ENCODE measurements at regions not wholly inside any gene's neighbourhood (a gene's known extent, or its start where the extent isn't known, plus 50 kb on each side); places are given as distances from the start of the nearest gene placed in this dataset.

DNA sequence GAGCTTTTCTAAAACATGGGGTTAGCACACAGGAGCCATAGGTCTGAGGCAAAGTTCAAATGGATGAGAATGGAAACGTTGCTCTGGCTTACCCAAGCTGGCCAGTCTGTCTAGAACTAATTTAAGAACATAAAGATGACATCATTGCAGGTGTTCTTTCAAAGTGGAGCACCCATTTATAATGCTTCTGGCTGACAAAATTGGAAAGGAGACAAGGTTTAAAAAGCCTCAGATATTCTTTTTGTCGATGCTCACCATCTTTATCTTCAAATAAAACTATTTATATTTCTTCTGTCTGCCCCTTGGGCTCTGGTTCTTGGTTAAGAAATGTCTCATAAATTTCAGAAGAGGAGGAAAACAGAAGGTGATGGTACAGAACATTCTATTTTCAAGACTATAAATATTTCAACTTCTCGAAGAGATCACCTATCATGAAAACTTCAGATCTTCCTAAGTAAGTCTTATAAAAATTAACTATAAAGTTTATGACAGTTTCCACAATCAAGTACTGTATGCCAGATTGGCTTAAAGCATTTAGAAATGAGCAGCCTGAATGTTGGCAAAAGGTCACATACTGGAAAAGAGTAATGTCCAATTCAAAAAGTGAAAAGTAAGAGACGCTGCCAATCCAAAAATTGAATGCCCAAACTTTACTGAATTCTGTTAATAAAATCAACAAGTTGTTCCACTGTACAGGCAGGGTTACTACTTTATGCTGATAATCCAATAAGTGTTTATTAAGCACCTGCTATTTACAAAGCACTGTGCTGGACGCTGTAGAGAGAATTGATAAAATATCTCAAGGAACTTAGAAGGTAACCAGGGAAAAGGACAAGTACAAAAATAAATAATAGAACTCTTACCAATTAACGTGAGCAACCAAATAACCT is 92.0 kb downstream of the ETS2 start:
- DNase-seq, result no peak
- H3K4me1 Mint-ChIP-seq, result no peaks in the 10 kb centered on the region
- H3K9me3 Mint-ChIP-seq, result peaks cover 2 to 17% (median 5%) of the 10 kb centered on the region in 7 donors
- H3K27ac Mint-ChIP-seq, result no peak overlapping the region
- H3K4me3 Mint-ChIP-seq, result no peak overlapping the region
- ATAC-seq (ENCODE audit: low read depth in 2 of 2), result no peak
- peaks cover 0 to 7% of the 10 kb centered on the region in 2 donors for H3K36me3 Mint-ChIP-seq
- H3K27me3 Mint-ChIP-seq, result peaks cover 4 to 11% (median 11%) of the 10 kb centered on the region in 3 donors

DNA sequence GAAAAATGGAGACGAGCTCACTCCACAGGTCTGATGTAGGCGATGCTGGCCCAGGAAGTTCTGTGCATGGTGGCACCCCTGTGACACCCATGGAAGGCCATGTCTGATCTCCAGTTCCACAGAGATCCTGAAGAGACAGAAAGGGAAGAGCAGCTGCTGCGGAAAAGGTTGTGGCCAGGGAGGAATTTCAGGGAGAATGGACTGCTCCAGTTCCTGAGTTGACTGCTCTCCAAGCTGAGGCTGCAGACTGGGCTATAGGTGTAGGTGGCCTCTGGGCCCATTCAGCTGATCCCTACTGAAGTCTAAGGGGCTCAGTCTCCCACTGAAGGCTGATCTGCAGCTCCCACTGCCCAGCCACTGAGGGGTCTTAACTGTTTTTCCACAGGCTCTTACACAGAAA is 89.2 kb downstream of the ETS2 start:
- no peak for DNase-seq
- H3K4me1 Mint-ChIP-seq, result no peaks in the 10 kb centered on the region
- peaks cover 4 to 11% (median 11%) of the 10 kb centered on the region in 3 donors for H3K27me3 Mint-ChIP-seq
- H3K27ac Mint-ChIP-seq, result no peak overlapping the region
- peaks cover 2 to 7% of the 10 kb centered on the region in 2 donors for H3K36me3 Mint-ChIP-seq
- no peak for ATAC-seq (ENCODE audit: low read depth in 2 of 2)
- H3K4me3 Mint-ChIP-seq, result no peak overlapping the region
- peaks cover 2 to 27% (median 7%) of the 10 kb centered on the region in 7 donors for H3K9me3 Mint-ChIP-seq

DNA sequence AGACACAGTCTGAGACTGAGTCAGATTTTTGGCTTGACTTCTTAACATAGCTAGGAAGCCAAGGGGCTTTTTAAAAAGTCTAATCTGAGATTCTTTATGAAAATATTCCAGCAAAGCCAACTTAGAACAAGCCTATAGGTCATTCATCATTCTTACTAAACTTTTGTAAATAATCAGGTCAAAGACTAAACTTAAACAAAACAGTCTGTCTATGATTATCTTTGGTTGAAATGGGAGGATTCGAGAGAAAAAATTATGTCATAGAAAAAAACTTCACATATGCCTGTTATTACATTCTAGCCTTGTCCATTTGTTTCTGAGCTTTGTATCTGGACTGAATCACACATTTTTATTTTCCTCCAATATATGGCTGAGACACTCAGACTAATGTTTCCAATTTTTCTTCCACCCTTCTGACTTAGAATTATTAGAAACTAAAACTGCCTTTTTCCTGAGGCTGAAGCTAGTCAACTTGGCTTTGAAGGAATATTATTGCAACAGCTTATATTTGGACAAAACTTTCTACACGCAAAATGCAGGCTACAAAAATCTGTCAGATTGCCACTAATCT is 83.3 kb downstream of the ETS2 start:
- no peak overlapping the region for H3K4me3 Mint-ChIP-seq
- H3K27ac Mint-ChIP-seq, result no peak overlapping the region
- H3K4me1 Mint-ChIP-seq, result no peaks in the 10 kb centered on the region
- ATAC-seq (ENCODE audit: low read depth in 2 of 2) (no peak), DNase-seq (no peak)
- peaks cover 8 to 82% (median 35%) of the 10 kb centered on the region in 7 donors for H3K9me3 Mint-ChIP-seq
- peaks cover 17 to 18% of the 10 kb centered on the region in 2 donors for H3K36me3 Mint-ChIP-seq
- H3K27me3 Mint-ChIP-seq, result peaks cover 2 to 9% (median 4%) of the 10 kb centered on the region in 3 donors

DNA sequence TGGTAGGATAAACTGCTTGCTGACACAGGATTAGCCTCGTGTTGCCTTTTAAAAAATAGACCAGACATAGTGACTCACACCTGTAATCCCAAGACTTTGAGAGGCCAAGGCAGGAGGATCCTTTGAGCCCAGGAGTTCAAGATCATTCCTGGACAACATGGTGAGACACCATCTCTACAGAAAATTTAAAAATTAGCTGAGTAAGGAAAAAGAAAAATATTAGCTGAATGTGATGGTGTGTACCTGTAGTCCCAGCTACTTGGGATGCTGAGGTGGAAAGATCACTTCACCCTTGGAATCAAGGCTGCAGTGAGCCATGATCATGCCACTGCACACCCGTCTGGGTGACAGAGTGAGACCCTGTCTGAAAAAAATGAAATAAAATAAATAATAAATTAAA is 82.0 kb downstream of the ETS2 start:
- H3K4me3 Mint-ChIP-seq, result no peak overlapping the region
- peaks cover 18 to 88% (median 44%) of the 10 kb centered on the region in 7 donors for H3K9me3 Mint-ChIP-seq
- no peak for ATAC-seq (ENCODE audit: low read depth in 2 of 2)
- H3K27ac Mint-ChIP-seq, result no peak overlapping the region
- DNase-seq, result no peak
- peaks cover 4 to 9% (median 8%) of the 10 kb centered on the region in 3 donors for H3K27me3 Mint-ChIP-seq
- peaks cover 27 to 30% of the 10 kb centered on the region in 2 donors for H3K36me3 Mint-ChIP-seq
- no peaks in the 10 kb centered on the region for H3K4me1 Mint-ChIP-seq

DNA sequence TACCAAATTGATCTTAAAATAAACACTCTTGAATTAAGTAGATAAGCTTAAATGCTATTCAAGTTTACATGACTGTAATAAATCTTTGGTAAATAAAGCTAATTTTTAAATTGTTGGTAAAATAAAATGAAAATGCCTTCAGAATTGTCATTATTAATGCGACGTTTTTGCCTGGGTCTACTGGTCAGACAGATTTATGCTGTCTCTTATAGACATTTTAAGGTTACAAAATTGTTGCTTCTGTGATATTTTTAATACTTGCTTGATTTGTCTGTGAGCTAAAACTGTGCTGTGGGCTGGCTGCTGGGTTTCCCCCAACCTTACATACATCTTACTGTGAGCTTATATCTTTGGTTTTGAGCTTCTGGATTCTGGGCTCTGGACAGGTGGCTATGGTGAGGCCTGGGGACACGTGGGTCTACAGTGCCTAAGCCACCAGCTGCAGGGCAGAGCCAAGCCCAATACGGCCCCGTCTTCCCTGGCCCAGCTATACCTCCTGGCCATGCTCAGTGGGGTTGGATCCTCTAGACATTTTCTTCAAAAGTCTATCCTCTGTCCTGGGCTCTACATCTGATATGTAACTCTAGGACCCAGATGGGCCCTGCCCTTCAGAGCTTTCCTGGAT is 81.4 kb downstream of the ETS2 start:
- H3K4me3 Mint-ChIP-seq, result no peak overlapping the region
- H3K4me1 Mint-ChIP-seq, result no peaks in the 10 kb centered on the region
- peaks cover 4 to 9% (median 8%) of the 10 kb centered on the region in 3 donors for H3K27me3 Mint-ChIP-seq
- no peak overlapping the region for H3K27ac Mint-ChIP-seq
- peaks cover 27 to 30% of the 10 kb centered on the region in 2 donors for H3K36me3 Mint-ChIP-seq
- DNase-seq (no peak), ATAC-seq (ENCODE audit: low read depth in 2 of 2) (no peak)
- H3K9me3 Mint-ChIP-seq, result peaks cover 18 to 89% (median 49%) of the 10 kb centered on the region in 7 donors

DNA sequence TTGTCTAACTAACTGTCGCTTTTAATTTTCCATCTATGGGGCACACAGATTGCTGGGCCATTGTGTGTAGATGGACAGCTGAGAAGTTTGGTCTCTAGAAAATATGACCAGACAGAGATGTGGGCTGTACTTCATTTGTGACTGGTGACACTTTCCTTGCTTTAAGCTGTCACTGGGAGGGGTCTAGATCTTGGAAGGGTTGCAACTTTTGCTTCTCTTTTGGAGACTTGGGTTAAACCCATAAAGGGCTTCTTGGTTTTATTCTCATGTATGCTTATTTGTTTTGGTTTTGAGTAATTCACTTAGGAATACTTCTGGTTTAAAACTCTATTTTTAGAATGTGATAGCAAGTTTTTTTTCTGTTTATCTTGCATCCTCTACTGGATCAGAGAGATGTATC is 80.2 kb downstream of the ETS2 start:
- no peak for ATAC-seq (ENCODE audit: low read depth in 2 of 2)
- DNase-seq, result no peak
- Mint-ChIP-seq H3K27ac (no peak overlapping the region), H3K36me3 (peaks cover 32 to 38% of the 10 kb centered on the region in 2 donors), H3K9me3 (peaks cover 18 to 90% (median 60%) of the 10 kb centered on the region in 7 donors), H3K4me1 (no peaks in the 10 kb centered on the region), H3K4me3 (no peak overlapping the region), H3K27me3 (peaks cover 4 to 9% (median 8%) of the 10 kb centered on the region in 3 donors)

DNA sequence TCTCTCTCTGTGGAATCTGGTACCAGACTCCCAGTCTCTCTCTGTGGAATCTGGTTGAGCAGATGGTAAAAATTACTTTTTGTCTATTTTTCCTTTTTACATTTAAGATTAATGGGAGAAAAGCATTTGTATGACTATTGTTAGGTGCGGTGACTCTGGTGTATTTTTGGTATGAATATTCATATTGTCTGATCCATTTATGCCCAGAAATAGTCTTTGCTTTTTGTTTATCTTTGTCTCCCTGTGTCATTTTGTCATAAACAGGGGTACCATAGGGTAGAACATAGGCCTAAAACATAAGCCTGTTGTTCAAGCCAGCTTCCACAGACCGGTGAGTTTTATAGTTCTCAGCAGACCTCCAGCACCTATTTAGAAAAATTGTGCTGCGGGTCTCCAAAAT is 78.7 kb downstream of the ETS2 start:
- no peak overlapping the region for H3K27ac Mint-ChIP-seq
- ATAC-seq (ENCODE audit: low read depth in 2 of 2) (no peak), DNase-seq (no peak)
- no peak overlapping the region for H3K4me3 Mint-ChIP-seq
- peaks cover 27 to 38% of the 10 kb centered on the region in 2 donors for H3K36me3 Mint-ChIP-seq
- H3K27me3 Mint-ChIP-seq, result peaks cover 4 to 9% (median 8%) of the 10 kb centered on the region in 3 donors
- no peaks in the 10 kb centered on the region for H3K4me1 Mint-ChIP-seq
- peaks cover 18 to 94% (median 62%) of the 10 kb centered on the region in 7 donors for H3K9me3 Mint-ChIP-seq

DNA sequence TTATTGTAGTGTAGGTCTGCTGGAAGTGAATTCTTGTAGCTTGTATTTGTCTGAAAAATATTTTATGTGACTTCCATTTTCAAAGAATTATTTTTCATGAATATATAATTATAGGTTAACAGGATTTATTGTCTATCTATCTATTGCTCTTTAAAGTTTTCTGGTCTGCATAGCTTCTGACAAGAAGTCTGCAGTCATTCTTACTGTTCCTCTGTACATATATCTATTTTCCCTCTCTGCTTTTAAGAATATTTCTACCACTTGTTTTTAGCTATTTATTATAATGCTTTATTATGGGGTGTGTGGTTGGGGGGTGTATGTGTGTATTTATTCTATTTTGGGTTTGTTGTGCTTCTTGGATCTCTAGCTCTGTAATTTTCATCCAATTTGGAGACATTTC is 77.4 kb downstream of the ETS2 start:
- H3K4me3 Mint-ChIP-seq, result no peak overlapping the region
- DNase-seq (no peak), ATAC-seq (ENCODE audit: low read depth in 2 of 2) (no peak)
- peaks cover 4 to 9% (median 8%) of the 10 kb centered on the region in 3 donors for H3K27me3 Mint-ChIP-seq
- H3K27ac Mint-ChIP-seq, result no peak overlapping the region
- no peaks in the 10 kb centered on the region for H3K4me1 Mint-ChIP-seq
- H3K9me3 Mint-ChIP-seq, result peaks cover 18 to 88% (median 58%) of the 10 kb centered on the region in 7 donors
- H3K36me3 Mint-ChIP-seq, result peaks cover 27 to 38% of the 10 kb centered on the region in 2 donors

DNA sequence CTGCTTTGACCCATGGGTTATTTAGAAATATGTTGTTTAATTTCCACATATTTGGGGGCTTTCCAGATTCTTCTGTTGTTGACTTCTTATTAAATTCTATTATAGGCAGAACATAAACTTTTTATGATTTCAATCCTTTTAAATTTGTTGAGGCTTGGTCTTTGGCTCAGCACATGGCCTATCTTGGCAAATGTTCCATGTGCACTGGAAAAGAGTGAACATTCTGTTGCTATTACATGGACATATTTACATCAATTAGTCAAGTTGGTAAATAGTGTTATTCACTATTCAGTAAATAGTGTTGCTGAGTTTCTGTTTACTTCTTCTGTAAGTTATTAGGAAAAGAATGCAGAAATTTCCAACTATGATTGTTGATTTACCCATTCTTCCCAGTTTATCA is 75.4 kb downstream of the ETS2 start:
- Mint-ChIP-seq H3K27me3 (peaks cover 5 to 13% (median 9%) of the 10 kb centered on the region in 3 donors), H3K27ac (no peak overlapping the region), H3K4me1 (no peaks in the 10 kb centered on the region), H3K9me3 (peaks cover 11 to 80% (median 45%) of the 10 kb centered on the region in 7 donors), H3K4me3 (no peak overlapping the region), H3K36me3 (peaks cover 21 to 24% of the 10 kb centered on the region in 2 donors)
- ATAC-seq (ENCODE audit: low read depth in 2 of 2) (no peak), DNase-seq (no peak)

DNA sequence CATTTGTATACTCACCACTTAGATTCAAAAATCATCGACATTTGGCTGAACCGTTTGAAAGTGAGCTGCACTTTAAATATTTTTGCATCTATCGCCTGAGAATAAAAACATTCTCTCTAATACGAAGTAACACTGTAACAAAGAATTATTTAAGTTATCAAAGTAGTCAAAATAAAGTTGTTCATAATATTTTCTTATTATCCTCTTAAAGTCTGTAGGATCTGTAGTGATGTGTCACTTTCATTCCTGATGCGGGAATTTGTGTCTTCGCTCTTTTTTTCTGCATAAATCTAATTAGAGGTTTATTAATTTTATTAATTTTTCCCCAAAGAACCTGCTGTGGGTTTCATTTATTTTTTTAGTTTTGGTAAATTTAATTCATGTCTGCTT is 74.8 kb downstream of the ETS2 start:
- ATAC-seq (ENCODE audit: low read depth in 2 of 2) (no peak), DNase-seq (no peak)
- Mint-ChIP-seq H3K27me3 (peaks cover 7 to 13% (median 9%) of the 10 kb centered on the region in 3 donors), H3K36me3 (peaks cover 15 to 22% of the 10 kb centered on the region in 2 donors), H3K9me3 (peaks cover 11 to 74% (median 41%) of the 10 kb centered on the region in 7 donors), H3K27ac (no peak overlapping the region), H3K4me1 (no peaks in the 10 kb centered on the region), H3K4me3 (no peak overlapping the region)

DNA sequence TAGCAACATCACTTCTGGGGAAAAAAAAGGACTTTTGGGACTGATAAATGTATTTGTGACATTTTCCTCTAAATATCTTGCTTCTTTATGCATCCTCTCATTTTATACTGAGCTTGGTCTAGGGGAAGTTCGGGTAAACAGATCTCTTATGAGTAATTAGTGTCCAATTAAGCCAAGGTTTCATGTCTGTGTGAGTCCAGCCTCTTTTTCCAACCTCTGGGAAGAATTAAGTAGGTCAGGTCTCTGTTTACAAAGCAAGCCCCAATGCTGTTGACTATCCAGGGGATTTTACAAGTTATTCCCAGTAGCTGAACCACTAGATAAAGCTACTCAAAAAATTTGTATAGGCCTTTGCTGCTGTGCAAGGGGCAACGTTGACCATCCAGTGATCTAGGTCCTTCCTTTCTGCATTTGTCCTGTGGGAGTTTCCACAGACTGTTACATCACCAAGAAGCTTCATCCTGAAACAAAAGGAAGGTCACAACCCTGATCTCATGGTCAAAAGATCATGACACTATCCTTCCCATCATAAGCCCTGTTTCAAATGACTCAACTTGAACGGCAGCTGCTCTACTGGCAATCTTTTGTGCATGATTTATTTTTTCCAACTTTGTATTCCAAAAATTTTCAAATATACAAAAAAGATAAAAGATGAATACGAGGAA is 74.3 kb downstream of the ETS2 start:
- H3K27me3 Mint-ChIP-seq, result peaks cover 9 to 13% (median 12%) of the 10 kb centered on the region in 3 donors
- DNase-seq, result no peak
- no peaks in the 10 kb centered on the region for H3K4me1 Mint-ChIP-seq
- H3K4me3 Mint-ChIP-seq, result no peak overlapping the region
- H3K9me3 Mint-ChIP-seq, result peaks cover 11 to 69% (median 40%) of the 10 kb centered on the region in 7 donors
- no peak overlapping the region for H3K27ac Mint-ChIP-seq
- no peak for ATAC-seq (ENCODE audit: low read depth in 2 of 2)
- H3K36me3 Mint-ChIP-seq, result peaks cover 15 to 22% of the 10 kb centered on the region in 2 donors

DNA sequence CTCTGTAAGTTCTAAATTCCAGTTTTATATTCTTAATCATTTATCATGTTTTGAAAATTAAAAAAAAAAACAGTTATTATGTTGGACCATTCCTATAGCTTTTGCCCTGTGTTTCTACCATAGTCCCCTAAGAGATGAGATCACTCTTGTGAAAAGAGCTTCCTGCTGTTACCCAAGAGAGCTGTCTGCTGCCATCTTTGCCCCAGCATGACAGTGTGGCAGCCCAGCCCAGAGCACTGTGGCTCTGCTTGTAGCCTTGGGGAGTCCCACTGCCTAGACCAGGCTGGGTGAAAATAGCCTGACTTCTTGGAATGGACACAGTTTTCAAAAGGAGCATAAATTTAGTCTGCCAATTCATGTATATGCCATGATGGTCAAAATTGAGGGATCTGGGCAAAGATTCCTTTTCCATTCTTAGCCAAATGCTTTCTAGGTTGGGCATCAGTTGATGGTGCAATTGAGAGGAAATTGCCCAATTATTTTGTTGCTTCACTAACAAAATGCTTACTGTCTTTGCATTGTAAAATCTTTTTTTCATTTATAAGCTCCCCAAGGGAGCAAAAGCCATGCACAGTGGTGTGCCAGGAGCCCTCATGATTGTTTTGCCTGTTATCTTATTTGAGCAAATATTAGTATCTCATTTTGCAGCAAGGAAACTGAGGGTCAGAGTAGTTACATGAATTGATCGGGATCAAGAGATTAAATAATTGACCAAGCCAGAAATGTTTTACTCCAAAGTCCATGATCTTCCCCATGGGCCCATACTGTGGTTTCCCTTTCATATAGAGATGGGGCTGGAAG is 72.8 kb downstream of the ETS2 start:
- ATAC-seq (ENCODE audit: low read depth in 2 of 2) (no peak), DNase-seq (no peak)
- peaks cover 9 to 14% of the 10 kb centered on the region in 2 donors for H3K36me3 Mint-ChIP-seq
- H3K4me1 Mint-ChIP-seq, result no peaks in the 10 kb centered on the region
- peaks cover 5 to 54% (median 31%) of the 10 kb centered on the region in 7 donors for H3K9me3 Mint-ChIP-seq
- H3K27ac Mint-ChIP-seq, result no peak overlapping the region
- peaks cover 11 to 15% (median 13%) of the 10 kb centered on the region in 3 donors for H3K27me3 Mint-ChIP-seq
- H3K4me3 Mint-ChIP-seq, result no peak overlapping the region

Measured in naive B cell (primary cell).